ENCODE measurements at regions not wholly inside any gene's neighbourhood (a gene's known extent, or its start where the extent isn't known, plus 50 kb on each side); places are given as distances from the start of the nearest gene placed in this dataset.

- H3K9me3 ChIP-seq, result no peaks in the 10 kb centered on the region
- TF ChIP-seq CTCF (IDR thresholded peaks at IDR 0.05) (no peak), POLR2A (IDR thresholded peaks at IDR 0.05) (no peak)
- 63 to 67% methylated on average over 4 of the region's 4 CpGs for WGBS, 2 donors
- peak overlapping the region in 2 of 4 donors; percentile 16 to 77 for H3K27ac ChIP-seq
- peaks cover 0 to 65% (median 5%) of the 10 kb centered on the region in 3 donors for H3K4me1 ChIP-seq
- H3K36me3 ChIP-seq, result no peaks in the 10 kb centered on the region
- H3K27me3 ChIP-seq, result peaks cover 0 to 11% (median 0%) of the 10 kb centered on the region in 4 donors
- intact Hi-C loops (cut with DNase I), result loop anchor here (5.0 kb wide), 1 partner anchor 287 kb away; the partner anchor contains the start of gene IRX5
- DNase-seq, result no peak
- H3K4me3 ChIP-seq, result no peak overlapping the region
Observed at GRCh38 chr16:54645345-54645744, 285.3 kb upstream of the IRX5 start.

GRCh38 chr16:54636221-54636793 lies 294.4 kb upstream of the IRX5 start:
- H3K27me3 ChIP-seq, result peaks cover 0 to 15% (median 0%) of the 10 kb centered on the region in 4 donors
- 69 to 75% methylated on average over 9 to 10 of the region's 10 CpGs for WGBS, 2 donors
- intact Hi-C loops (cut with DNase I), result no loop called here
- TF ChIP-seq POLR2A (IDR thresholded peaks at IDR 0.05), result no peak
- H3K27ac ChIP-seq, result no peak overlapping the region
- no peak for DNase-seq
- H3K9me3 ChIP-seq, result no peaks in the 10 kb centered on the region
- no peaks in the 10 kb centered on the region for H3K4me1 ChIP-seq
- no peaks in the 10 kb centered on the region for H3K36me3 ChIP-seq
- no peak overlapping the region for H3K4me3 ChIP-seq

- no peak for DNase-seq
- intact Hi-C loops (cut with DNase I), result no loop called here
- no peaks in the 10 kb centered on the region for H3K36me3 ChIP-seq
- H3K9me3 ChIP-seq, result no peaks in the 10 kb centered on the region
- TF ChIP-seq POLR2A (IDR thresholded peaks at IDR 0.05), result no peak
- peak in 4 of 6 experiments; percentile 28 to 67 (median 40) for TF ChIP-seq CTCF (IDR thresholded peaks at IDR 0.05)
- no peaks in the 10 kb centered on the region for H3K4me1 ChIP-seq
- WGBS, 2 donors, result 72 to 77% methylated on average over 6 of the region's 6 CpGs
- H3K4me3 ChIP-seq, result no peak overlapping the region
- H3K27me3 ChIP-seq, result peaks cover 0 to 8% (median 0%) of the 10 kb centered on the region in 4 donors
- no peak overlapping the region for H3K27ac ChIP-seq
Observed at GRCh38 chr16:54633943-54634362, 296.7 kb upstream of the IRX5 start.

- 77 to 85% methylated on average over 13 of the region's 13 CpGs for WGBS, 2 donors
- H3K9me3 ChIP-seq, result no peaks in the 10 kb centered on the region
- H3K27me3 ChIP-seq, result peaks cover 0 to 8% (median 0%) of the 10 kb centered on the region in 4 donors
- H3K36me3 ChIP-seq, result no peaks in the 10 kb centered on the region
- no peak overlapping the region for H3K4me3 ChIP-seq
- no peaks in the 10 kb centered on the region for H3K4me1 ChIP-seq
- no peak for DNase-seq
- no peak for TF ChIP-seq CTCF (IDR thresholded peaks at IDR 0.05)
- no peak for TF ChIP-seq POLR2A (IDR thresholded peaks at IDR 0.05)
- H3K27ac ChIP-seq, result no peak overlapping the region
- intact Hi-C loops (cut with DNase I), result no loop called here
Observed at GRCh38 chr16:54632322-54633220, 298.1 kb upstream of the IRX5 start.

- H3K9me3 ChIP-seq, result no peaks in the 10 kb centered on the region
- intact Hi-C loops (cut with DNase I), result no loop called here
- no peaks in the 10 kb centered on the region for H3K4me1 ChIP-seq
- TF ChIP-seq POLR2A (IDR thresholded peaks at IDR 0.05) (no peak), CTCF (IDR thresholded peaks at IDR 0.05) (no peak)
- 62 to 72% methylated on average over 4 of the region's 4 CpGs for WGBS, 2 donors
- no peak for DNase-seq
- peaks cover 0 to 8% (median 0%) of the 10 kb centered on the region in 4 donors for H3K27me3 ChIP-seq
- no peak overlapping the region for H3K27ac ChIP-seq
- H3K36me3 ChIP-seq, result no peaks in the 10 kb centered on the region
- H3K4me3 ChIP-seq, result no peak overlapping the region
Observed at GRCh38 chr16:54631782-54632181, 298.9 kb upstream of the IRX5 start.
